ENCODE measurements at regions not wholly inside any gene's neighbourhood (a gene's known extent, or its start where the extent isn't known, plus 50 kb on each side); places are given as distances from the start of the nearest gene placed in this dataset.

DNA sequence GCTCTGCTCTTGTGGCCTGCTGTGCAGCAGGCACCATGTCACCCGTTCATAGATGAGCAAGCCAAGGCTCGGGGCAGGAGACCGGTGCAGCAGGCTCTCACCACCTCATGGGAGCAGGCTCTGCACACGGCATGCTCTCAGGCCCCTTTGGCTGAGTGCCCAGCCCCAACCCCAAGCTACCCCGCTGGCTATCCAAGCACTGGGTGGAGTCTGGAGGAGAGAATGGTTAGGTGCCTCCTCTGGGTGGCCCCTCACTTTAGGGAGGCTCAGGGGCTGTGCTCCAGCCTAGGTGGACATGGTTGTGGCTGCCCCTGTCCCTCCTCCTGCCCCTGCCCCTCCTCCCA is 199.9 kb downstream of the IGLL1 start:
- TF ChIP-seq, protein P1, sequence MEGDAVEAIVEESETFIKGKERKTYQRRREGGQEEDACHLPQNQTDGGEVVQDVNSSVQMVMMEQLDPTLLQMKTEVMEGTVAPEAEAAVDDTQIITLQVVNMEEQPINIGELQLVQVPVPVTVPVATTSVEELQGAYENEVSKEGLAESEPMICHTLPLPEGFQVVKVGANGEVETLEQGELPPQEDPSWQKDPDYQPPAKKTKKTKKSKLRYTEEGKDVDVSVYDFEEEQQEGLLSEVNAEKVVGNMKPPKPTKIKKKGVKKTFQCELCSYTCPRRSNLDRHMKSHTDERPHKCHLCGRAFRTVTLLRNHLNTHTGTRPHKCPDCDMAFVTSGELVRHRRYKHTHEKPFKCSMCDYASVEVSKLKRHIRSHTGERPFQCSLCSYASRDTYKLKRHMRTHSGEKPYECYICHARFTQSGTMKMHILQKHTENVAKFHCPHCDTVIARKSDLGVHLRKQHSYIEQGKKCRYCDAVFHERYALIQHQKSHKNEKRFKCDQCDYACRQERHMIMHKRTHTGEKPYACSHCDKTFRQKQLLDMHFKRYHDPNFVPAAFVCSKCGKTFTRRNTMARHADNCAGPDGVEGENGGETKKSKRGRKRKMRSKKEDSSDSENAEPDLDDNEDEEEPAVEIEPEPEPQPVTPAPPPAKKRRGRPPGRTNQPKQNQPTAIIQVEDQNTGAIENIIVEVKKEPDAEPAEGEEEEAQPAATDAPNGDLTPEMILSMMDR (IDR thresholded peaks at IDR 0.05; ENCODE audit: low read length): no peak
- TF ChIP-seq EZH2phosphoT487 (IDR thresholded peaks at IDR 0.05; ENCODE audit: low read length) (no peak), EZH2 (optimal IDR thresholded peaks at IDR 0.05; ENCODE audit: low read depth, low read length) (no peak)
